ENCODE measurements at regions not wholly inside any gene's neighbourhood (a gene's known extent, or its start where the extent isn't known, plus 50 kb on each side); places are given as distances from the start of the nearest gene placed in this dataset.
"Not testable (repeated sequence)": the region's sequence is repeated elsewhere in the genome, so short reads cannot be mapped to it uniquely, and the experiment has no call there.

GRCh38 chr6:169115632-169116031, 138.0 kb downstream of the THBS2 start:
- Histone ChIP-seq H3K4me1 (no peaks in the 10 kb centered on the region), H3K36me3 (no peaks in the 10 kb centered on the region), H3K27me3 (no peaks in the 10 kb centered on the region), H3K9me3 (no peaks in the 10 kb centered on the region), H3K4me3 (no peak overlapping the region), H3K27ac (no peak overlapping the region)
- DNase-seq (no peak), ATAC-seq (no peak)
- no peak for TF ChIP-seq CTCF (IDR thresholded peaks at IDR 0.05)
- intact Hi-C loops (cut with DNase I) = no loop called here

GRCh38 chr6:169114632-169115031, 139.0 kb downstream of the THBS2 start:
- intact Hi-C loops (cut with DNase I); ATAC-seq; H3K36me3 ChIP-seq; H3K9me3 ChIP-seq; H3K27ac ChIP-seq; H3K4me1 ChIP-seq; DNase-seq; H3K4me3 ChIP-seq; H3K27me3 ChIP-seq: not testable (repeated sequence)

- H3K27ac ChIP-seq = no peak overlapping the region
- ATAC-seq (no peak), DNase-seq (no peak)
- no peak for TF ChIP-seq CTCF (IDR thresholded peaks at IDR 0.05)
- H3K9me3 ChIP-seq = no peaks in the 10 kb centered on the region
- no peaks in the 10 kb centered on the region for H3K36me3 ChIP-seq
- intact Hi-C loops (cut with DNase I) = no loop called here
- no peaks in the 10 kb centered on the region for H3K27me3 ChIP-seq
- H3K4me3 ChIP-seq = no peak overlapping the region
- H3K4me1 ChIP-seq = no peaks in the 10 kb centered on the region
Observed at GRCh38 chr6:169112483-169113320, 140.9 kb downstream of the THBS2 start.

GRCh38 chr6:169111203-169111602, 142.4 kb downstream of the THBS2 start:
- Histone ChIP-seq H3K27me3 (no peaks in the 10 kb centered on the region), H3K4me3 (no peak overlapping the region), H3K9me3 (no peaks in the 10 kb centered on the region), H3K4me1 (no peaks in the 10 kb centered on the region), H3K27ac (no peak overlapping the region), H3K36me3 (no peaks in the 10 kb centered on the region)
- intact Hi-C loops (cut with DNase I) = no loop called here
- DNase-seq (no peak), ATAC-seq (no peak)
- no peak for TF ChIP-seq CTCF (IDR thresholded peaks at IDR 0.05)

- Histone ChIP-seq H3K36me3 (no peaks in the 10 kb centered on the region), H3K27me3 (no peaks in the 10 kb centered on the region), H3K4me1 (no peaks in the 10 kb centered on the region), H3K9me3 (no peaks in the 10 kb centered on the region), H3K4me3 (no peak overlapping the region), H3K27ac (no peak overlapping the region)
- TF ChIP-seq CTCF (IDR thresholded peaks at IDR 0.05) = no peak
- ATAC-seq (no peak), DNase-seq (no peak)
- intact Hi-C loops (cut with DNase I) = no loop called here
Observed at GRCh38 chr6:169109411-169110220, 144.0 kb downstream of the THBS2 start.

- Histone ChIP-seq H3K27ac (no peak overlapping the region), H3K9me3 (no peaks in the 10 kb centered on the region), H3K4me1 (no peaks in the 10 kb centered on the region), H3K4me3 (no peak overlapping the region), H3K27me3 (no peaks in the 10 kb centered on the region), H3K36me3 (no peaks in the 10 kb centered on the region)
- intact Hi-C loops (cut with DNase I) = no loop called here
- no peak for DNase-seq
- no peak for TF ChIP-seq CTCF (IDR thresholded peaks at IDR 0.05)
- no peak for ATAC-seq
Observed at GRCh38 chr6:169108753-169109152, 144.9 kb downstream of the THBS2 start.
